Neural progenitor cell (in vitro differentiated cells): ENCODE measurements at regions not wholly inside any gene's neighbourhood (a gene's known extent, or its start where the extent isn't known, plus 50 kb on each side); places are given as distances from the start of the nearest gene placed in this dataset.

Experiments used
- EZH2 ChIP-seq: fragments of 200-600 bp; sonication (generic); IDR thresholded peaks from 2 replicates; pipeline ENCODE4 v1.6.1; 2017; ENCODE audit warnings: antibody characterized with exemption, mild to moderate bottlenecking, moderate library complexity
- EZH2phosphoT487 ChIP-seq: fragments of 200-600 bp; sonication (generic); IDR thresholded peaks from 2 replicates; pipeline ENCODE4 v1.6.1; 2017; ENCODE audit warnings: antibody characterized with exemption
- TF ChIP-seq, protein P1 (sequence below): fragments of 200-600 bp; sonication (generic); IDR thresholded peaks from 2 replicates; pipeline ENCODE4 v1.5.1; 2017; ENCODE audit warnings: antibody characterized with exemption, mild to moderate bottlenecking

DNA sequence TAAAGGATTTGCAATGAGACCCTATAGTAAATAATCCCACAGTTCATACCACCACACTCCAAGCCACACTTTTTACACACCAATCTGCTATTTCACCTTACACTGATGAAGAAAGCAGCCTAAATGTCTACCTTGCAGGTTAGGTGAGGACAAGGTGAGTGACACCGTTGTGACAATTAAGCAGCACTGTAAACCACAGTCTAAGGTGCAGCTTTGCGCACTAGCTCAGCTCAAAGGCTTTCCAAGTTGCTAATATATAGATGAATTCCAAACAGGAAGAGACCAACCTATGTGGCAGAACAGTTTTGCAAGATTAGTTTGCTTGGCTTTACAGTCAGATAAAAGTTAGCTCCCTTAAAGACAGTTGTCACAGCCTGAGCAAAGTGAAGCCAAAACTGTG, 429.5 kb upstream of the MARCKS start:
- TF ChIP-seq, protein P1, sequence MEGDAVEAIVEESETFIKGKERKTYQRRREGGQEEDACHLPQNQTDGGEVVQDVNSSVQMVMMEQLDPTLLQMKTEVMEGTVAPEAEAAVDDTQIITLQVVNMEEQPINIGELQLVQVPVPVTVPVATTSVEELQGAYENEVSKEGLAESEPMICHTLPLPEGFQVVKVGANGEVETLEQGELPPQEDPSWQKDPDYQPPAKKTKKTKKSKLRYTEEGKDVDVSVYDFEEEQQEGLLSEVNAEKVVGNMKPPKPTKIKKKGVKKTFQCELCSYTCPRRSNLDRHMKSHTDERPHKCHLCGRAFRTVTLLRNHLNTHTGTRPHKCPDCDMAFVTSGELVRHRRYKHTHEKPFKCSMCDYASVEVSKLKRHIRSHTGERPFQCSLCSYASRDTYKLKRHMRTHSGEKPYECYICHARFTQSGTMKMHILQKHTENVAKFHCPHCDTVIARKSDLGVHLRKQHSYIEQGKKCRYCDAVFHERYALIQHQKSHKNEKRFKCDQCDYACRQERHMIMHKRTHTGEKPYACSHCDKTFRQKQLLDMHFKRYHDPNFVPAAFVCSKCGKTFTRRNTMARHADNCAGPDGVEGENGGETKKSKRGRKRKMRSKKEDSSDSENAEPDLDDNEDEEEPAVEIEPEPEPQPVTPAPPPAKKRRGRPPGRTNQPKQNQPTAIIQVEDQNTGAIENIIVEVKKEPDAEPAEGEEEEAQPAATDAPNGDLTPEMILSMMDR: no peak
- TF ChIP-seq EZH2phosphoT487 (no peak), EZH2 (no peak)
